GM21367 (cell line): ENCODE measurements at regions not wholly inside any gene's neighbourhood (a gene's known extent, or its start where the extent isn't known, plus 50 kb on each side); places are given as distances from the start of the nearest gene placed in this dataset.

Experiments
- ATAC-seq: cut with Tn5 transposase; IDR thresholded peaks from one replicate; pipeline ENCODE4 v1.9.1; 2021; ENCODE audit not compliant: unreplicated experiment

- ATAC-seq, result no peak
Measured at GRCh38 chr6:65818576-65818975, 111.5 kb upstream of the EYS start.

GRCh38 chr6:65816991-65817390, 110.0 kb upstream of the EYS start:
- ATAC-seq, result no peak

- ATAC-seq, result no peak
Measured at GRCh38 chr6:65814071-65814470, 107.0 kb upstream of the EYS start.

GRCh38 chr6:65803186-65803585, 96.2 kb upstream of the EYS start:
- no peak for ATAC-seq

GRCh38 chr6:65799389-65799788, 92.4 kb upstream of the EYS start:
- no peak for ATAC-seq

GRCh38 chr6:65798280-65799014, 91.4 kb upstream of the EYS start:
- no peak for ATAC-seq

GRCh38 chr6:65790666-65791065, 83.6 kb upstream of the EYS start:
- ATAC-seq, result no peak

GRCh38 chr6:65787787-65788186, 80.8 kb upstream of the EYS start:
- no peak for ATAC-seq

GRCh38 chr6:65786815-65787214, 79.8 kb upstream of the EYS start:
- ATAC-seq, result no peak

- ATAC-seq, result no peak
Measured at GRCh38 chr6:65780691-65781090, 73.7 kb upstream of the EYS start.

- ATAC-seq, result no peak
Measured at GRCh38 chr6:65776332-65776731, 69.3 kb upstream of the EYS start.

- no peak for ATAC-seq
Measured at GRCh38 chr6:65771946-65772345, 64.9 kb upstream of the EYS start.

- ATAC-seq, result no peak
Measured at GRCh38 chr6:65761890-65762289, 54.9 kb upstream of the EYS start.

GRCh38 chr6:65760285-65760684, 53.3 kb upstream of the EYS start:
- ATAC-seq, result no peak
